GM18507 (cell line): ENCODE measurements at regions not wholly inside any gene's neighbourhood (a gene's known extent, or its start where the extent isn't known, plus 50 kb on each side); places are given as distances from the start of the nearest gene placed in this dataset.
"Not testable (repeated sequence)": the region's sequence is repeated elsewhere in the genome, so short reads cannot be mapped to it uniquely, and the experiment has no call there.

Experiments used
- DNase-seq: peaks from one replicate; pipeline ENCODE4 v3.0.0; 2011; ENCODE audit warnings: low read depth; ENCODE audit not compliant: insufficient read length; ENCODE audit errors: extremely low spot score
- FAIRE-seq: peaks from 2 replicates; lab custom pipeline; 2011; peaks lifted over from hg19 to GRCh38; lab: Jason Lieb, UNC

DNA sequence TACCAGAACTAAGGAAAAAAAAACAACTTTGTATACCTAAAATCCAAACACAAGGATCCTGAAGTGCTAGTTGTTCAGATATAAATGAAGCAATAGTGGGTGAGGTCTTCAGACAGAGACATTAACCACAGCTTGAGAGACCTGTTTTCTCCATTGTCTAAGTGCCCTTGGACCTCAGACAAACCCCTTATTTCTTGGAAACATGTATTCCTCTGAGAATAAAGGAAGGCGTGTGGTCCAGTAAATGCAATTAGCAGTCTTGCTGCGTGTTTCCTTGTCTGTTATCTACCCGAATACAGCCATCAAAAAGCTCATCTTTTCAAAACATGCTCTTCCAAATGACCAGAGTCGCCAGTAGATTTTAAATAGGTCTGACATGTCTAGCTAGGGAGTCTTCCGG is 291.1 kb upstream of the NFIA start:
- FAIRE-seq (no peak), DNase-seq (no peak)

DNA sequence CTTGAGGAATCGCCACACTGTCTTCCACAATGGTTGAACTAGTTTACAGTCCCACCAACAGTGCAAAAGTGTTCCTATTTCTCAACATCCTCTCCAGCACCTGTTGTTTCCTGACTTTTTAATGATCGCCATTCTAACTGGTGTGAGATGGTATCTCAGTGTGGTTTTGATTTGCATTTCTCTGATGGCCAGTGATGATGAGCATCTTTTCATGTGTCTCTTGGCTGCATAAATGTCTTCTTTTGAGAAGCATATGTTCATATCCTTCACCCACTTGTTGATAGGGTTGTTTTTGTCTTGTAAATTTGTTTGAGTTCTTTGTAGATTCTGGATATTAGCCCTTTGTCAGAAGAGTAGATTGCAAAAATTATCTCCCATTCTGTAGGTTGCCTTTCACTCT is 309.3 kb upstream of the NFIA start:
- not testable (repeated sequence) for FAIRE-seq, DNase-seq

DNA sequence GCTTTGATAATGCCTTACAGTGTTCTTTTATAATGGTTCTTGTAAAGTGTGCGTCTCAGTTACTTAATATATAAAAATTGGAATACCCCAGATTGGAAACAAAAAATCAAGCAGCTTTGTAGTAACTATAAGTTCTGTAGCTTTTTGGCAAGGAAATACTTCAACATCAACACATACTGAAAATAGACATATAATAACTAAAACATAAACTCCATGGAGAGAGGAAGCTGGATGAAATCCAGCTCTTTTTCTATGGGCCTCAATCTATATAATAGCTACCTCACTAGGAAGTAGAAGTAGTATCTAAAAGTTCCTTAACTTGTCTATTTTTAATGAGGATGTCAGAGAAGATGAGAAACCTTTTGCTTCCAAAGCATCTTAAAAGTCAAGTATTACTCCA is 313.3 kb upstream of the NFIA start:
- DNase-seq: no peak
- FAIRE-seq: no peak

DNA sequence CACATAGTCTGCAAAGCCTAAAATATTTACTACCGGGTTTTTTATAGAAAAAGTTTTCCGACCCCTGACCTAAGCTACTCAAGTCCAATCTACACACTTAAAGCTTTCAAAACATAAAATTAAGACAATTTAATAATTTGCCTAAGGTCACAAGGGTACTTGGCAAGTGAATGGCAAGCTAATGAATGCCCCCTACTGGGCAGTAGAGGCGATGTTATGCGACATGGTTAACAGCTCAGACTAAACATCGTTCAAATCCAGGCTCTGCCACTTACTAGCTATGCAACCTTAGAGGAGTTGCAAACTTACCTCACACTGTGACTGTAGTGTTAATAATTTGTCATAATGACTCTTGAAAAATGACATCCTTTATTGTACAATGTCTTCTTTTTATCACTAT is 317.2 kb upstream of the NFIA start:
- FAIRE-seq (peak; percentile 5), DNase-seq (no peak)

DNA sequence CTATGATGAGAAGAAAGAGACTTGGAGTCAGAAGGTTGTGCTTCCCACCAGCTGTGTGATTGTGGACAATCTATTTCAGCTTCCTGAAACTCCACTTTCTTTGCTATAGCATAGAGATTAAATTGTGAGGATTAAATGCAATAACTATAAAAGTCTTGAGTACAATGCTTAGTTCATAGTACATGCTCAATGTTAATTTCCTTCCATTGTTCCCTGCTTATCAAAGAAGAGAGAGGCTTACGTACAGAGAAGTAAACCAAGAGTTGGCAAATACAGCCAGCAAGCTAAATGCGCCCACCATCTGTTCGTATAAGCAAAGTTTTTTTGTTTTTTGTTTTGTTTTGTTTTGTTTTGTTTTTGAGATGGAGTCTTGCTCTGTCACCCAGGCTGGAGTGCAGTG is 317.9 kb upstream of the NFIA start:
- no peak for DNase-seq
- no peak for FAIRE-seq

DNA sequence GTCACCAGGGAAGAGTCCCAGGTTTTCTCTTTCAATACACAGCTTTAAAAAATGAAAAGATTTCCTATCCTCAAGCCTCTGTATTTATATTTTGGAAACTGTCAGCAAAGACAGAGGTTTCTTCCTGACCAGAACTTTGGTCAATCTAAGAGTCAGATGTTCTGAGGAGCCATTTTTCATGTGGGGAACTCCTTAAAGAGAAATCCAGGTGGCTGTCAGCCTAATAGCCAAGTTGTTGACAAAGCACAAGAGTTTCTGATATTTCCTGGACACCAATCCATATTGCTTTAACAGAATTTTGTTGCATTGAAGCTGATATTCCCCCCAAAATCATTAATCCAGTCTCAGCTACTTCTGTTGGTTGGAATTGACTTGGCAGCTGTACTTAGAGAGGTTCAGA is 318.6 kb upstream of the NFIA start:
- DNase-seq (no peak), FAIRE-seq (no peak)

DNA sequence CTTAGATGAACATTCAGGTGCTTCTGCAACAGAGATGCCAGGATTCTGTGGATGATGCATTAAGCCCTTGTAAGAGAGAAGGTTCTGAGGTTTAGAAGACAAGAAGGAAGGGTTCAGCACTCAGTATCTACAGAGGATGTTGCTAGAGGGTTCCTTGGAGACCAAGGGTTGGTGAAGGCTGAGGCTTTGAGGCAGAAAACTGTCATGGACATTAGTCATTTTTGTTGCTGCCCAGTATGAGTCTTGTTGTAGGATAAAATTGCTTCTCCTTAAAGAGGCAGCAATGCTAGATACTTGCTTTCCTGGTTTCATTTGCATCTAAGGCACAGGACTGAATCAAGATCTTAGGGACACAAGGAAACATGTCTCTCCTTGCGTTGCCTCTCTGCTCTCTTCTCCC is 319.4 kb upstream of the NFIA start:
- no peak for DNase-seq
- no peak for FAIRE-seq

DNA sequence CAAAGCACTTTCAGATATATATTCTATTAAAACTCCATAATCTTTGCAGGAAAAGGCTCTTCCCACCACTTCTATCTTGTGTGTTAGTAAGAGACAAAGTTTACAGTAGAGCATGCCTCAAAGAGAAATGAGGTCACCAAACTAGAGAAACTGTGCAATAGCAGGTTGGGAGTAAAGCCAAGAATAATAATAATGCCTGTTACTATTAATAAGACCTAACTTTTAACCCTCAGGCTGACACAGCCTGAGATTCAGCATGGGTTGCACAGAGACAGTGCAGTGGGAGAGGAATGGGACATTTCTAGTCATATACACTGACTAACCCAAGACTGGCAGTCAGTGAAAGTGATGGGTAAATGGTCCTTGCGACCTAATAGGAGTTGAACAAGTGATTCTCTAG is 320.2 kb upstream of the NFIA start:
- FAIRE-seq (no peak), DNase-seq (no peak)

DNA sequence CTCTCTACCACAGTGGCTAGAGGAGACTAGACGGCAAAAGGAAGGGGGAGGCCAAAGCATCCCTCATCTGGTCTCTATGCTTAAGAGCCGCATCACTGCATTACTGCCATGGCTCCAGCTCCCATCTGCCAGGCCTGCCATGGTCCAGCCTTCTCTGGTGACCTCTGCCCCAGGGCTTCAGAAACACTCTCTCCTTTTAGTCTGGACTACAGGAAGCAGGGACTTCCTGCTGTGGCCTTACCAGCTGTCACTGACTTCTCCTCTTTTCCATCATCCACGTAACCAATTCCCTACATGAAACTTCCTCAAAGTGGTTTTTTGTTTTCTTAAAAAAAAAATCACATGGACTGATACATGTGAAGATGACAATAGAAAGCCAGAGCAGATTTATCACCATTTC is 323.1 kb upstream of the NFIA start:
- DNase-seq (no peak), FAIRE-seq (no peak)

DNA sequence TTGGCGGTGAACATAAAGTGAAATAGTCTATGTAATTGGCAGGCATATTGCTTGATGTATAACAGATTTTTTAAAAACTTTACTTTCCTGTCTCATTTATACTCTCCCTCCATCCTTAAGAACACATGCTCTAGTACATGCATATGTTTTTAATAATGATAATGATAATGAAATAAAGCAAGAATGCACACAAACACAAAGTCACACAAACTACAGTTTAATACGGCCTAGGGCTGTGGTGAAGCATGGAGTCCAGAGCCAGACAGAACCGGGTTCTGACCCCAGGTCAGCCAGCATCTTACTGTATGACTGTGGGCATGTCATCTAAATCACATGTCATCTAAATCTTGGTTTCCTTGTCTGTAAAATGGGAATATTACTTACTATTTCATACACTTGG is 324.9 kb upstream of the NFIA start:
- no peak for DNase-seq

DNA sequence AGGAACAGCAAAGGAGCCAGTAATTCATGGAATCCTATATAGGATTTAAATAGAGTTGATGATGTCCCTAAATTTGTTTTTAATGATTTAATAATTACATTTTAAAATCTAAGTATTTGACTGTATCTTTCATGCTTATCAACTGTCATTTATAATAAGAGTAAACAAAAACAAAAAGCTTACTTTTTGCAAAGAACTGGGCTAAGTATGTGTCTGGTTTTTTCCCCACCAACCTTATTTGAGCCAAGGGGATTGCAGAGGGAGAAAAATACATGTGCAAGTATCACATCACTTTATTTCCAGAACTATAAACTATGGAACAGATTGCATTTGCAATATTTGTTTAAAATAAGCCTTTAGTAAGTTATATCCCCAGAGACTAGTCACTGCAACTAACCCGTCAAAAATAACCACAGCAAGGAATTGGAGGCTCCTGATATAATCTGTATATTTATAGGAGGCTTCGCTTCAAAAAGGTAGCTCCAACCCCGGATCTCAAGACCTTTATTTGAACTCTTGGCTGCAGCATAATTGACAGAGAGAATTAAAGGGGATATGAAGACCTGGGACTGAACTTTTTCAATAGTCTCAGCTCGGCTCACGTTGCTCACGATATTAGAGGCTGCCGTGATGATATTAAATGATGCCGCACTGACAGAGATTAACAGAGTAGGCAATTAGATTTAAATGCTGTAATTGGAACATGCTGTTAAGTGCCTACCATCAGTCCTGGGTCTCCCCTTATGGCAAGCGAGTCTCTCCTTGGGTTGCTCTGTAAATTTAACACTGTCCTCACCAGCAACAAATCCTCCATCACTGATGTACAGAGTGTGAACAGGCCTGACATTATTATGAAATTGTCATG is 329.1 kb upstream of the NFIA start:
- DNase-seq (no peak), FAIRE-seq (no peak)

More for the DNA sequence above, 324.9 kb upstream of the NFIA start:
- FAIRE-seq: no peak

DNA sequence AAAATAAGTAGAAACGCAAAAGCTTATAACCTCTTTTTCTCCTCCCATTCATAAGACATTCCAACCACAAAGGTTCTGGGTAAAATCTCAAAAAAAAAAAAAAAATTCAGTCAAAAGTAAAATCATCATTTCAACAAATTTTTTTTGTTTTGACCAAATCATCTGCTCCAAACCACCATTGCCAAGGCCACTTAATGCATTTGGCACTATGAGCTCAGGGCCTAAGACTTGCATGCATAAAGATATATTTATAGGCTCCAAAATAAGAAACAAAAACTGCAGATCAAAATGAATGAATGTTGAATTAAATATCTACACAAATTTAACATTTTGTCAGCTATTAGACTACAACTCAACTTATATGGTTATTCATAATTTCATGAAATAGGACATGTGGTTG is 331.1 kb upstream of the NFIA start:
- FAIRE-seq: no peak
- DNase-seq: no peak

DNA sequence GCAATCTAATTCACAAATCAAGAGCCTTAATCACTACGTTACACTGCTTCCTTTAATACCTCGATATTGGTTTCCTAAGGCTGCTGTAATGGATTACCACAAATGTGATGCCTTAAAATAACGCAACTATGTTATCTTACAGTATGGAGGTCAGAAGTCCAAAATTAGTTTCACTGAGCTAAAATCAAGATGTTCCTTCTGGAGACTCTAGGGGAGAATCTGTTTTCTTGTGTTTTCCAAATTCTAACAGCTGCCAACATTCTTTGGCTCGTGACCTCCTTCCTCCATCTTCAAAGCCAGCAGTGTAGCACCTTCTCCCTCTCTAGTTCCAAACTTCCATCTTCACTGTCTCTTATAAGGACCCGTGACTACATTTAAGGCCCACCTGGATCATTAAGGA is 335.0 kb upstream of the NFIA start:
- DNase-seq (no peak), FAIRE-seq (no peak)

DNA sequence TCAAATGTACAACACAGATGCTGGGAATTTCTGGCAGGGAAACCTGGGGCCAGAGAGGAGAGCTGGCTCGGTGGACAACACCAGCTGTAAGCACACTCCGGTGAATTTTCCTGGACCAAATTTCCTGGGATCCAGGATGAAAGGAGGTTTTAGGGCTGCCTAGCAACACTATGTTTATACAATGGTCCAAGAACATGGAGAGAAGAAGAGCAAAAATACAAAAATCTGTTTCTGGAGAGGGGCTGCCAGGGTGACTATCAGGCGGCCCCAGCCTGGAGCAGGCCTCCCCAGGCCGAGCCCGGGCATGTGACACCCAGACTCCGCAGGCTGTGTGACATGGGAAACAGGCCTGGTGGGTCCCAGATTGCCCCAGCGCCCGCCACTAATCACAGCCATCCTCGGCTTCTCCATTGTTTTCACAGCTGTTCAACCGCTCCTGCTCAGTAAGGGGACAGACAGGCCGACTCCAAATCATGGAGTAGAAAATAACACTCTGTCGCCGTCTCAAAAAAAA is 336.0 kb upstream of the NFIA start:
- no peak for DNase-seq
- FAIRE-seq: no peak

DNA sequence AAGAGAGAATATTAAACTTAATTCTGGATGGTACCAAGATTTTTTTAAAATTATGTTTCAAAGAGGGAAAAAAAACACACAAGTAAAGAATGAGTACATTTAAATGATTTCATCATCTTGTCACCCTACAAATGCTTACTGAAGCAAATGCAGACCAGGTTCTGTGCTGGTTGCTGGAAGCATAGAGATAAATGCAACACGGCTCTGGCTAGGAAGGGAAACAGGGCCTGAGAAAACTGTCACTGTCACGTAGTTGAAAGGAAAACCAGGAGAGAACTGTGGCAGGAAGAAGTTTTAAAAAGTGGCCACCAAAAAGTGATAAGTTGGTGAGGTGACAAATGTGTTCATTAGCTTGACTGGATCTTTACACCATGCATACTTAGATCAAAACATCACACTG is 336.9 kb upstream of the NFIA start:
- DNase-seq (no peak), FAIRE-seq (no peak)

DNA sequence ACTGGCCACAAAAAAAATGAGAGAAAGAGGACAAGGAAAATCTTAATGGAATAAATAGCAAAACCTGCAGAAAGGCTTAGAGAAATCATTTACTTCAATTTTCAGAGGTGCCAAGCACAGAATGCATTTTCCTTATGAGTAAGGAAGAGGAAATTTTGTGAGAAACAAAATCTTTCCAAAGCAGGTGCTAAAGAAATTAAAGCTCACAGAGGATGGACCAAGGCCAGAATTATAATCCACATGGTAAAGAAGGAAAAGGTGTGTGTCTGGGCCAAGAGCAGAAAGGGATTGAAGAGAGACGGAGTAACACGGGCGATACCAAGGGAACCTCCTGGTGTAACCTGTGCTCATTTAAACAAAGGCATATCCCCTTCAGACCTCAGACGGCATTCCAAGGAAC is 340.0 kb upstream of the NFIA start:
- DNase-seq: no peak

DNA sequence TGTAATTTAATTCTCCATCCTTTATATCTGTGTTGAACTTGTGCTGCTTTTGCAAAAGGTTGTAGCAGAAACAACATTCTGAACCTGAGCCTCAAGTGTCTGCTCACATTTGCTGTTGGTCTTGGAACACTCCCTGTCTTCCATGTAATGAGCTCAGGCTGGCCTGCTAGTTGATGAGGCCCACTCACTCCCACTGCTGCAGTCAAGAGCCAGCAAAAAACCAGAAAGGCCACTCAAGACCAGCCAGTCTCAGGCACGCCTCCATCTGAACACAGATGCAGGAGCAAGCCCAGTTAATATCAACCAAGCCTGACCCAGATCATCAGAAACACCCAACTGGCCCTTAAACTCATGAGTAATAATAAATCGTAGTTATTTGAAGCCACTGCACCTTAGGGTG is 342.2 kb upstream of the NFIA start:
- no peak for DNase-seq
- FAIRE-seq: no peak

More for the DNA sequence above, 340.0 kb upstream of the NFIA start:
- FAIRE-seq: no peak

DNA sequence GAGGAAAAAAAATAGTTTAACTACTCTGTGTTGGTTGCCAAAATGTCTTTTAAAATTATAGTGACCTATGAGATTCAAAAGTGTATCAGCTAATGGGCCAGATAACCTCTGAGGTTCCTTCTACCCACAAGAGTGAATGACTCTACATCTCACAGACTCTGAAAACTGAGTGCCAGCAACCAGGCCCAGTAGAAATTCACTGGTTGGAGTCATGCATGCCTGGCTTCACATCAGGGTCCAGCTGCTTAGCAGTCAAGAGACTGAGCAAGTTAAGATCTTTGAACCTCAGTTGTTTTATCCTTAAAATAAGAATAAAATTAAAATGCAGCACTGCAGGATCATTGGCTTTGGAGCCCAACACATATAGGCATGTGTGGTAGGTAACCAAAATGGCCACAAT is 342.6 kb upstream of the NFIA start:
- no peak for FAIRE-seq
- no peak for DNase-seq

DNA sequence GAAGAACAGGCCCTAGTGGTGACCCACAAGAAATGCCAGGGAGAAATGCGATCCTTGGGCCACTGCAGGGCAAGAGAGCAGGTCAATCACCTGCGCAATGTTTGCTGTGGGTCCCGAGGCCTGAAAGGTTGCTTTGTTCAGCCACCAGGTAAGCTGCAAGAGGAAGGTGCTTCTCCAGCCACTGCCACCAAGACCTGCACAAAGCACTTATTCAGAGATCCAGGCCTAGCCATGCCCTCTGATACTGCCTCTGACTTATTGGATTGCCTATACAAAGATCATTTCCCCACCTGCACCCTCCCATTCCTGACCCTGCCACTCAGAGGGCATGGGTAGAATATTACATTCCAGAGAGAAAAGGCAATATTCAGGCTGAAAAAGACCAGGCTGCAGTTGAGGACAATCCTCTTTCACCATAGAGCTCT is 349.4 kb upstream of the NFIA start:
- DNase-seq (no peak), FAIRE-seq (no peak)

DNA sequence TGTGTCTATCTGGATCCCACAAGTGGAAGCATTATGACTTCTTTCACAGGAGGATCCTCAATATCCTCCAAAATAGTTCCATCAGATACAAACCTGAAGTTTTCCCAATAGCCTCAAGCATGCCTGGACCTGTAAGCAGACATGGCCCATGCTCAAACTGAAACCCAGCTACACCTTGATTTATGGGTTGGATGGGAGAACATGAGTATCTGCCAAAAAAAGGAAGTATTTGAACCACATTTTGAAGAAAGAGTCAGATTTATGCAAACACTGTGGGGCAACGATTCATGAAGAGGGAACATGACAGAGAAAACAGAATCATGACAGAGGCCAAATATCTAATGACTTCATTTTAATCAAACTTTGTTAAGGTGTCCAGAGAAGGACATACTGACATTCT is 351.0 kb upstream of the NFIA start:
- DNase-seq: no peak
- FAIRE-seq: no peak

DNA sequence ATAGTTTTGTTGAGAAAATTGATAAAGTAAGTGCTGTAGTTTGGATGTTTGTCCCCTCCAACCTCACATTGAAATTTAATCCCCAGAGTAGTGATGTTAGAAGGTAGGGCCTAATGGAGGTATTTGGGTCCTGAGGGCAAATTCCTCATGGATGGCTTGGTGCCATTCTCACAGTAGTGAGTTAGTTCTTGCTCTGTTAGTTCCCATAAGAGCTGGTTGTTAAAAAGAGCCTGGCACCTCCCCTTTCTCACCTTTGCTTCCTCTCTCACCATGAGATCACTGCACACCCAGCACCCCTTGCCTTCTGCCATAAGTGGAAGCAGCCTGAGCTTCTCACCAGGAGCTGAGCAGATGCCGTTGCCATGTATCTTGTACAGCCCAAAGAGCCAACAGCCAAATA is 354.8 kb upstream of the NFIA start:
- DNase-seq (no peak), FAIRE-seq (no peak)
